Stimulated activated CD4-positive, alpha-beta T cell treated with anti-CD3 and anti-CD28 coated beads, Interleukin-12 subunit alpha, Interleukin-12 subunit beta, amount 100 ng/mL, for 48 hours (primary cell): ENCODE measurements at regions not wholly inside any gene's neighbourhood (a gene's known extent, or its start where the extent isn't known, plus 50 kb on each side); places are given as distances from the start of the nearest gene placed in this dataset.

Source experiments
- DNase-seq, 3 donors: peaks; one replicate each; pipeline ENCODE4 v3.0.0-alpha.2; 2020; ENCODE audit warnings: low read depth in 2 of 3, low spot score in 1 of 3

- no peak for DNase-seq
Measured at GRCh38 chr12:87171356-87171755, 857.8 kb downstream of the C12orf50 start.

DNA sequence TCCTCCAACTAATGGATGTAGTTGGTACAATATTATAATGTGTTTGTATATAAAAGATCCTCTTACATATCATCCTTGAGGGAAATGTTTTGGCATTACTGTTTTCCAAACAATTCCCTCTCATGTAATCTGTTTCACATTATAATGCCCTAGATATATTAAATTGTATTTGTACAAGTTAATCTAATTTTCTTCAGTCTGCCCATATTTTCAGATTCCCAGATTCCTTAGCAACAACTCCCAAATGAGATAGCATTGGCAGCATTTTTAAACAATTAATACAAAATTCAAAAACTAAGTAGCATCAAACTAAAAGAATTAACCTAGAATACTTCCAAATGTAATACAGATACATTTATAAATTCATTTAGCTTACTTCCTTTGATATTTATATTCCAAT, 860.2 kb downstream of the C12orf50 start:
- no peak for DNase-seq

- DNase-seq = no peak
Measured at GRCh38 chr12:87165733-87166375, 863.3 kb downstream of the C12orf50 start.

GRCh38 chr12:87163122-87163521, 866.1 kb downstream of the C12orf50 start:
- DNase-seq = no peak

GRCh38 chr12:87160848-87161601, 868.2 kb downstream of the C12orf50 start:
- no peak for DNase-seq

- DNase-seq = no peak
Measured at GRCh38 chr12:87157791-87158190, 871.4 kb downstream of the C12orf50 start.

GRCh38 chr12:87155621-87156020, 873.6 kb downstream of the C12orf50 start:
- no peak for DNase-seq

DNA sequence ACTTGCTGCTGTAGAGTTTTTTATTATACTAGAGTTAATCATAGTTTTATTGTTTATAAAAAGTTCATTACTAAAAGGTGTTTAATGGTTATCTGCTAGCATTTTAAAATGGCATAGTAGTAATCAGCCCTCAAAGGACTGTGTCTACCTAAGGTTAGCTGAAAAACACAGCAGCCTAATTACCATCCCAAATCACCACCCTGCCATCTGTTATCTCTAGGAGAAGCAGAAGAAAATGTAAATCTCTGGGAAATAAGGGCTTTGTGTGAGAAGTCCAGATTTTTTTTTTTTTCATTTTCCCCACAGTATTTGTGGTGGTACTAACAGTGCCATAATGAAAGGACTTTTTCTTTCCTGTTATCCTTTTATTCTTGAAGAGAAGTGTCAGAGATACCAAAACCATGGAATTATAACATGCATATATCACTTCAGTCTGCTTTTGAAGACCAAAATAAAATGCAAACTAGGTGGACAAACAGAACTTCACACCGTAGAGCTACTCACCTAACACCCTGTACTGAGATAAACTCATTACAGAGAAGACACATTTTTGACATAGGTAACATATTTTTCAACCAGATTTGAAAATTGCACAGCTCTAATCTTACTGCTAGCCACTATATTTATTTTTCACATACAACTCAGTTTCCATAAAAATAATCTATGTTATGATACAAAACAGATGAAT, 876.2 kb downstream of the C12orf50 start:
- DNase-seq = no peak

DNA sequence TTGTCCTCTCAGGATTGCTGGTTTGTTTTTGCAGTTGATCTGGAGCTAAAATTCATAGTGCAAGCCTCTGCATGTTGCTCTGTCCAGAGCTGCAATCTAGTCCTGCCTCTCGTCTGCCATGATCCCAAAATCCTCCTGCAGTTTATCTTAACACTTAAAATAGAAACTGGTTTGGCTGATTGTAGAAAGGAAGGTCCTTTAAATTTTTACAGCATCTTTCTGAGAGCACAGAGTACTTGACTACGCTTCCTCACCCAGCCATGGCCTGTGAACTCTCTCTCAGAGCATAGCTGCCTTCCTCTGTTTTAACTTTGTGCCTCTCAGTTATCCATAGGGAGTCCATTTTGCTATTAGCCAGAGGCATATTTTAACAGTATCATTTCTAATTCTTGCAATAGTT, 877.1 kb downstream of the C12orf50 start:
- no peak for DNase-seq

- DNase-seq = no peak
Measured at GRCh38 chr12:87150969-87151662, 878.1 kb downstream of the C12orf50 start.

GRCh38 chr12:87142342-87142741, 886.2 kb upstream of the MGAT4C start:
- no peak for DNase-seq

GRCh38 chr12:87141091-87141490, 884.9 kb upstream of the MGAT4C start:
- DNase-seq = no peak

DNA sequence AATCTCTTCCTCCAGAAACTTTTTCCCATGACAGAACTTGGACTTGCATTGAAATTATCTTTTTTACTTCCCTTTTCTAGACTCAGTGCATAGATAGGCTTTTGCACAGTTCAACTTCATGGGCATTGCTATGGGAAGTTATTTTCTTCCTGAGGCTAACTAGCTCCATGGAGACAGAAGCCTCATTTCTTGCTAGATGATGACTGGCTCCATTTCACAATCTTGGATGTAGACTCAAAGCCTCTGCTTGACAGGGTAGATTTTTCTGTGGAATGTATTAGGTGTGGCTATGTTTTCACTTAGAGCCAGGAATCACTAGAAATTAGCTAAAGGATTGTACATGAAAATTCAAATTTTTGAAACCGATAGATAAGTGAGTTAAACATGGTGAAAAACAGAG, 884.1 kb upstream of the MGAT4C start:
- DNase-seq = no peak

DNA sequence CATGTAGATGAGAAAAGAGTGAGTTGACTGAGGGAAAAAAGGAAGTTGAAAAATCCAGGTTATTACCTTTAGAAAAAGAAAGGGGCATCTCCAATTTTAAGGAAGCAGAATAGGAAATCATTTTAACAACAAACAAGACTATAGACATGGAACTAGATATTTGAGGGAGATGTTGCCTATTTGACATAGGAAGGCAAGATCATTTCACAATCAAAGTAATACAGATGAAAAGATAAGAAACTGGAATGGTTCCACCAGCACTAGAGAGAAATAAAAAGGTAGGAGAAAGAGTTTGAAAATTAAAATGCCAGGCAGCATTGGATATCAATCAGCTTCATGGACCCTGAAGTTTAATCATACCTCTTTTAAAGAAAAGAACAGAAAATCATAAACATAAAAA, 881.0 kb upstream of the MGAT4C start:
- DNase-seq = no peak

DNA sequence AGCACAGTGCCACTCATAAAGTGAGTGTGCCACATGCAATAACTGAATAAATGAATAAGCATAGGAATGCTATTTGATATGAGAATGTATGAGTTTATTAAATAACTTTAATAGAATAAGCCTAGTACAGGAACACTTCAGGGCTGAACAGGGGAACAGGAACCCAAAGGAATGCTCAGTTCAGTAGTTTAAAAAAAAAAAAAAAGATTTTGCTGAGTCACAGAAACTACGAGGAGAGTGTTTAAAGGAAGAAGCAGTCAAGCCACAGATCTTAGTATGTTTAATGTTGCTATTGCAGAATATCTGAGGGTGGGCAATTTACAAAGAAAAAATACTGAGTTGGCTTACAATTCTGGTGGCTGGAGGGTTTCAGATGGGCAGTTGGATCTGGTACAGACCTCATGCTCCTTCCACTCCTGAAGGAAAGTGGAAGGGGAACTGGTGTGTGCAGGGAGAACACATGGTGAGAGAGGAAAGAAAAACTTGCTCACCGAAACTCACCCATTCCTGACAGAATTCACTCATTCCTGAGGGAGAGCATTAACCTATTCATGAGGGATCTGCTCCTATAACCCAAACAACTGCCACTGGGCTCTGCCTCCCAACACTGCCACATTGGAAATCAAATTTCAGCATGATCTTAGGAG, 880.3 kb upstream of the MGAT4C start:
- DNase-seq = no peak

DNA sequence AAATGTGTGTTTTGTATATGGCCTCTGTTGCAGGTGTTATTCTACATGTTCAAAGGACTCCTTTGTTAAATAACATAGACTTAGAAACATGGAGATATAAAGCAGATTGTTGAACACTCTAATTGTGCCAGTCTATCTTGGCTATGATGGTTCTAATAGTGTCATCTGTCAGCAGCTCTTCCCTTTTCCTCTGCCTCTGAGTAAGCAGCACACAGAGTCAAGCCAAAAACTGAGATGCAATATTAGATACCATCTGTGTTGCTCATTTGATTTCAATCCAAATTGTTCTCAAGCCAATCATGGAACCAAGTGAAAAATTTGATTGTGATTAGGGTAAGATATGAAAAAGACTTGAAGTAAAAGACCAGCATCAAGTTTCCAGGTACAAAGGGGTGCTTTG, 871.1 kb upstream of the MGAT4C start:
- no peak for DNase-seq

DNA sequence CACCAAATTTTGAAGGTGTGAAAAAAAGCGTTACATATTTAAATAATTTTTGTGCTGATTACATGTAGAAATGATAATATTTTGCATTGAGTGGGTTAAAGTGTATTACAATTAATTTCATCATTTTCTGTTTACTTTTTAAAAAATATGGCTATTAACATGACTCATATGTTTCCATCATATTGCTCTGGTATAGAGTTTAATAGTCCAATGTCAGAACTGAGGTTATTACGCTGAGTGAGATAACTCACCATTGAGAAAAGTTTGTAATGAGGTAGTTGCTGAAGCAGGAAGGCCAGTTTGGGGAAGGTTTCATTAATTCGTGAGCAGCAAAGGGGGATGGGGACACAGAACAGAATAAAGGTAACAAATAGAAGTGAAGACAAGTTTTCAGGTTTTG, 865.7 kb upstream of the MGAT4C start:
- no peak for DNase-seq

- no peak for DNase-seq
Measured at GRCh38 chr12:87120440-87120839, 864.2 kb upstream of the MGAT4C start.

DNA sequence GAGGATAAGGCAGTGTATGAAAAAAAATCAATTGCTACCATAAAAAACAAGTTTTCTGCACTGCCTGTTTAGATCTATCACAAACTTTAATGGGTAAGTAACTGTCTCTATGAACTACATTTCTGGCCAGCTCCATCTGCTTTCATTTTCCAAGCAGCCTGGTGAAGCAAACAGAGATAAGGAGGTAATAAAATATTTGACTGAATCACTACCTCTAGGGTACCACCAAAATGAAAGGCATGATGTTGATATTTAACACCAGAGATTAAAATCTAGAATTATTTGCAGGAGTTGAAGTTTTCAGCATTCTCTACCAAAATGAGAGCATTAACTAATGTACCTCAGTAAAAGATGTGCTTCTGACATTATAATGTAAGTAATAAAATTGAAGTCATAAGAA, 863.5 kb upstream of the MGAT4C start:
- DNase-seq = no peak

GRCh38 chr12:87117526-87117925, 861.3 kb upstream of the MGAT4C start:
- DNase-seq = no peak

DNA sequence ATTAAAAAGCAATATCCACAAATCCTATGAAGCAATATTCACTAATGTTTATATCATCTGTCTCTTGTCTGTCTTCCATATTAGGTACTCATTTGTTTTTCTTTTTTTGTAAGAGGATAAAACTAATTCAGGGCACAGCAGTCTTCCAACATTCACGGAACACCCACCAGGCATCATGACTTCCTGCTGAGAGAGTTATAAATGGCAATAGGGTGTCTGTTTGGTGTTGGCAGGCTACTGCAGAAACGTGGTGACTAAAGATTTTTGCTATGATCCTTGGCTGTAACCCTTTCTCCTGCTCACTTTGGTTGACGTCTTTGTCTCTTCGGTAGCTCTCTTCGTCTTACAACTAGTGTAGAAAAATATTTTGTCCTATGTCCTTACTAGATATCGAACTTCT, 860.6 kb upstream of the MGAT4C start:
- DNase-seq = no peak
